IPS-NIHi7 (cell line): ENCODE measurements at regions not wholly inside any gene's neighbourhood (a gene's known extent, or its start where the extent isn't known, plus 50 kb on each side); places are given as distances from the start of the nearest gene placed in this dataset.

Experiments used
- DNase-seq: peaks from one replicate; pipeline ENCODE4 v3.0.0; 2012; ENCODE audit warnings: mixed read lengths; ENCODE audit errors: extremely low spot score

- no peak for DNase-seq
Observed at GRCh38 chr19:32101206-32101605, 244.2 kb upstream of the ZNF507 start.

- no peak for DNase-seq
Observed at GRCh38 chr19:32103541-32103940, 241.9 kb upstream of the ZNF507 start.

DNA sequence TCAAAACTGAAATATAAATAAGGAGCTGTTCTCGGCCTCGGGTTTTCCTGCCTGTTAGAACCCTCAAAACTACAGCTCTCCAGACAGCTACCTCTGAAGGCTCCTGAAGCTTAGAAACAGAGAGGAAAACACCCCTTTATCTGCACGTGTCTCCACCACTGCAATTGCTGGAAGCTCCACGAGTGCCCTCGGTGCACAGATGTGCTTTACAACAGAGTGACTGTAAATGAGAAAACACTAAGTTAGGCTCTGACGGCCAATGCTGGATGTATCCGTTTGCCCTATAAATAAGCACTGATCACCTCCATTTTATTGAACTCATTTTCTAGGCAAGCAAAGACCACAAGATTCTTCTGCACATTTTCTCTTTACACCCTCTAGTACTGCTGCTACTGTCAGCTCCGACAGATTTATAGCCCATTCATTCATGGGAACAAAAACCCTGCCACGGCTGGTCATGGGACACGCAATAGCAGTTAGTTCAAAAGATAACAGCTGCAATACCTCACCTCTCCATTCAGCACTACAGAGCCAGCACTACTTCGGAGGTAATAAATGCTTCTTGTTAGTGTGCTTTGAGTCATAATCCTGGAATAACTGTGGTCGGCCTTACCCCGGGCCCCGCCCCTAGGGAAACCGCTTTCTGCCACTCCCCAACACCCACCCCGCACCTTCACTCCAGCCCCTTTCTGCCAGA lies 241.1 kb upstream of the ZNF507 start:
- DNase-seq = no peak

DNA sequence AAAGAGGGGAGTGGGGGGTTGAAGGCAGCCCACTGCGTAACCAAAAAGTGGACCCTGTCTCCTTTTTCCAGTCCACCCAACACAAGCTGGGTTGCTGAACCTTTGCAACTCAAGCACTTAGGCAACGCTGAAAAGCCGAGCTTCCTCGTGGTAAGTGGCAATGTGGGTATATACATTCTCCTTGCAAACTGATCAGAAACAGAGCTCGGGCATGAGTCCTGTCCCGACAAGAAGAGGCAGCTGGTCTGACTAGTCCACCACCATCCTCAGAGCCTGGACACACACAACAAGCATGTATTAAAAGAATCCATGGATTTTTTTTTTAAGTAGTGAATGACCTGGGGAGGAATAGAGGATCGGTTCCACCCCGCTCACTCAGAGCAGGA lies 240.6 kb upstream of the ZNF507 start:
- DNase-seq = no peak

DNA sequence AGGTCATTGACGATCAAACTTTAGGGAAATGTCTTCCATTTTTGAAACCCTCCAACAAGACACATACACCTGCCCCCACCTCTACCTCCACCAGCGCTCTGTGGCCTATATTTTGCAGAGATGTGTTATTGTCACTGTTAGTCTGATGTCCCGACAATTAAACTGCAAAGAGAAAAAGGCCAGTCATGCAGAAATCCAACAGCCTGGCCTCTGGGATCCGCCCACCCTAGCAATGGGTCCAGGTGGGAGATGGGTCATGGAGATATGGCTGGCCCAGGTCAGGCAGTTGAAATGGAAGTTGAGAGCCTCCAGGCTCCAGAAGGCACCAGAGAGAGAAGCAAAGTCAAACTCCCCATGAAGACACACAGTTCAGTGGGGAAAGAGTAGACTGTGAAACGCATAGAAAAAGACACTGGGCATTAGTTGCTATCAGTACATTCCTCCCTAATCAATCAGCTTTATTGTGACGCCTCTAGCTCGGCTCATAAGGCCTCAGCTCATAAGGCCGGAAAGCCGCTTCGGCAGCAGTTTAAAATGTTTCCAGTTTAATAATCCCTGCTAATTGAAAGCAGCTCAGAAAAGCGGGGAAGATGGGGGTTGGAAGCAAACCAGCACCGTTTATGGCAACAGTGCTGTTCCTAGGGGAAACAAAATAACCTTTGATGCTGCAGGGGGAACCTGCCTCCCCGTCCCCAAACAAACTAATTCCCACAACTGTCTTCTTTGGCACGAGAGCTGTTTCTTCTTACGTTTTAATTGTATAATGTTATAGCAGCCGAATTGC lies 239.7 kb upstream of the ZNF507 start:
- no peak for DNase-seq

GRCh38 chr19:32122258-32122657 lies 223.2 kb upstream of the ZNF507 start:
- DNase-seq = no peak

GRCh38 chr19:32123355-32123940 lies 222.0 kb upstream of the ZNF507 start:
- no peak for DNase-seq

DNA sequence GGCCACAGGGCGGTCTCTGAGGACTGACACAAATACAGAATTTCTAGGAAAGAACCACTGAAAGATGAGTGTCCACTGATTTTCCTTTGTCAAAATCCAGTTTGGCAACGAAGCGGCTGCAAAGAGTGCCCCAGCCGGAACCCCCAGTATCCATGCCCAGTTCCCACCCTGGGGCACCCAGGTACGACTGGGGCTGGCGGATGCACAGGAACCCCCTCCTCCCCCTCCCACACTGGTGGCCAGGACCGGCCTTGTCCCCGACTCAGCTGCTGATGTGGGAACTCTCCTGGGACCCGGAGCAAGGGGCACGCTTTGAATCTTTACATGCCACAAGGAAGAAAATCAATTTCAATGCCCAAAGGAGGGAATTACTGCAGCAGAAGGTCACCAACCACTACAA lies 220.8 kb upstream of the ZNF507 start:
- no peak for DNase-seq

- no peak for DNase-seq
Observed at GRCh38 chr19:32129141-32129540, 216.3 kb upstream of the ZNF507 start.

- no peak for DNase-seq
Observed at GRCh38 chr19:32130332-32130731, 215.1 kb upstream of the ZNF507 start.

DNA sequence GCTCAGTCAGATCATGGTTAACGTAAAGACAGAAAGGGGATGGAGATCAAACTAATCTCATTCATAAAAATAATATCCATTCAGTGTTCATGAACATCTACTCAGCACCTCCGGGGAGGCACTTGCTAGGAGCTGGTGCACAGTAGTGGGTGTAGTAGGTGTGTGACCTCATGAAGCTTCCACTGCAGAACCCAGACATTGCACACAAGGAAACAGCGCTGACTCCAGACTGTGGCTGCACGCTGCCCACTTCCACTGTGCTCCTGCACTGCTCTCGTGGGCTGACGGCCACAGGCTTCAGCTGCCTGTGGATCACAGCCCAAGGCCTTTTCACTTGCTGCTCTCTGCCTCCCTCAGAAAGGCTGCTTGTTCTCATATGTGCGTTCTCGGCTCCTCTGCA lies 214.4 kb upstream of the ZNF507 start:
- no peak for DNase-seq

GRCh38 chr19:32138416-32138815 lies 207.0 kb upstream of the ZNF507 start:
- peak; percentile 25 for DNase-seq

- DNase-seq = no peak
Observed at GRCh38 chr19:32141840-32142511, 203.4 kb upstream of the ZNF507 start.

- DNase-seq = no peak
Observed at GRCh38 chr19:32146664-32147063, 198.7 kb upstream of the ZNF507 start.

DNA sequence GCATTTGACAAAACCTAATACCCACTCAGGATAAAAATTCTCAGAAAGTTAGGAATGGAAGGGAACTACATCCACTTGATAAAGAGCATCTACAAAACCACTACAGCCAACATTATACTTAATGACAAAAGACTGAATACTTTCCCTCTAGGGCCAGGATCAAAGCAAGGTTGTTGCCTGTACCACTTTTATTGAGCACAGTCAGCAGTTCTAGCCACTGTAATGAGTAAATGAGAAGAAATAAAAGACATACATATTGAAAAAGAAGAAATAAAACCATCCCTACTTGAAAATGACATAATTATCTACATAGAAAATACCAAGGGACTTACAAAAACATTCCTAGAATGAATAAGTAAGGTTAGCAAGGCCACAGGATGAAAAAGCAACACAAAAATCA lies 194.8 kb upstream of the ZNF507 start:
- DNase-seq = no peak

DNA sequence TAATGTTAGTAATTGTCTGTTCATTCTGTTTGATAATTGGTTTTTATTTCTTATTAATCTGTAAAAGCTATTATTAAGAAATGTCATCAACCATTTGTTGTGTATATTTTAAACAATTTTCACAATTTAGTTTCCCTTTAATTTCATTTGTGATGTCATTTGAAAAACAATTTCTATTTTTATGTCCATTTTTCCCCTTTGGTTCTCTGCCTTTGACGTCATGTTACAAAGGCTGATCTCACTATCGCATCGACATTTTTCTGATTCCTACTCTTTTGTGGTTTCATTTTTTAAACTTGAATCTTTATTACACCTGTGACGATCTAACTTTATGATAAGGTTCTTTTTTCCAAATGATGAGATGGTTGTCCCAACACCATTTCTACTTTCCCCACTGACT lies 191.0 kb upstream of the ZNF507 start:
- no peak for DNase-seq

GRCh38 chr19:32164384-32164992 lies 180.9 kb upstream of the ZNF507 start:
- DNase-seq = no peak

DNA sequence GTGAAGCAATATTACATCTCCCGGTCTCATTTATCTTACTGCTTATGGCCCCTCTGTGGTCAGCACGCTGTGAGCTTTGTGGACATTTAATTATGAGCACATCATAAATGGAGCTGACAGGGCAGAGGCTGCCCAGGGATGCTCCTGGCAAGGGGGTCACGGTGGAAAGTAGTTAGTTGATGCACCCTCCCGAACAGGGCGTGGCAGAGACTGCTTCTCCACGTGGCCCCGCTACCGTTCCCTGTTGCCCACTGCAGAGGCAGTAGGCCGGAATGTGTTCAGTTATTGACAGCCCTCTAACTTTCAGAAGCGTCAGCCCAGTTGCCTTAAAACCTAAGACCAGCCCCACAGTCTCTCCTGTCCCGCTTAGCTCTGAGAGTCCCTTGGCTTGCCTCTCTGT lies 180.3 kb upstream of the ZNF507 start:
- no peak for DNase-seq

GRCh38 chr19:32165750-32166149 lies 179.7 kb upstream of the ZNF507 start:
- no peak for DNase-seq

DNA sequence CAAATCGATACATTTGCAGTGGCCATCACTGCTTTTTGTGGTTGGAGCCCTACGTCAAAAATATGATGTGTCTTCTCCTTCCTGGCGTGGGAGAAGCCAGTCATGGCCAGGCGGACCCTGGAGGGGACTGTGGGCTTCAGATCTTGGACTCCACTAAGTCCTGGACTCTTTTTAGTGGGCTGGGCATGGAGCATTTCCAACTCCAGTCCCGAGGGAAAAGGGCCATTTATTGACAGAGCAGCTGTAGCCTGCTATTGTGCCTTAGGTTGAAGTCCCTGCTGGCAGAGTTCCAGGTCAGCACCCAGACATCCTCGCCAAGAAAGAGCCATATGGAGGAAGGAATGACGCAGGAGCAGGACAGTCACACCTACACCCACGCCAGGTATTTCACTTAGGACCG lies 179.2 kb upstream of the ZNF507 start:
- no peak for DNase-seq

DNA sequence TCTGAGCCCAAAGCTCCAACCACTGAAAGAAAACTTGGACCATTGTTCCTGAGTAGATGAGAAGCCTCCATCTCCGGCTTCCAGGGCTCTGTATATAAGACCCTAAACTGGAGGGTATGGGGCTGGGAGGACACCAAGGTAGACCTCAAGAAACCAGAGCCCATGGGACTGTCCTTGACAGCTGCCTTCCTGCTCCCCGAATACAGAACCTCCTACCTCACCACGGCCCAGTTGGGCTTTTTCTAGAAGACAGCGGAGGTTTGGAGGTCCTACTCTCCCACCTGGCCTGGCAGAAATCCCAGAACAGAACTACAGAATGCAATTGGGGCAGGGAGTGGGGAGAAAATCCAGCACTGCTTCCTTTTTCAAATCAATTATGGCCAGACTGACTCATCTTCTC lies 177.3 kb upstream of the ZNF507 start:
- DNase-seq = no peak

- DNase-seq = no peak
Observed at GRCh38 chr19:32168606-32169005, 176.8 kb upstream of the ZNF507 start.
